ENCODE measurements at regions not wholly inside any gene's neighbourhood (a gene's known extent, or its start where the extent isn't known, plus 50 kb on each side); places are given as distances from the start of the nearest gene placed in this dataset.

- H3K27ac Mint-ChIP-seq = no peak overlapping the region
- peaks cover 47% of the 10 kb centered on the region for H3K36me3 Mint-ChIP-seq (ENCODE audit: low read depth)
- Histone ChIP-seq H4K20me1 (replicated peaks; ENCODE audit: insufficient read depth) (no peaks in the 10 kb centered on the region), H3K36me3 (ENCODE audit: insufficient read depth) (no peaks in the 10 kb centered on the region), H3K4me3 (no peak overlapping the region), H3K4me2 (no peak overlapping the region), H3K9me2 (ENCODE audit: insufficient read depth) (no peaks in the 10 kb centered on the region), H2AFZ (no peak overlapping the region), H3K27me3 (ENCODE audit: insufficient read depth) (no peaks in the 10 kb centered on the region), H3K4me1 (ENCODE audit: insufficient read depth) (no peaks in the 10 kb centered on the region), H3K27ac (ENCODE audit: low read depth) (no peak overlapping the region), H3F3A (replicated peaks; ENCODE audit: low read depth) (no peaks in the 10 kb centered on the region), H3K79me2 (replicated peaks; ENCODE audit: insufficient read depth) (no peaks in the 10 kb centered on the region)
- peaks cover 98% of the 10 kb centered on the region for H3K9me3 Mint-ChIP-seq
- H3K4me3 Mint-ChIP-seq = no peak overlapping the region
- TF ChIP-seq ETS1 (IDR thresholded peaks at IDR 0.05) (no peak), REST (IDR thresholded peaks at IDR 0.05; ENCODE audit: unreplicated experiment) (no peak), CTCF (conservative IDR thresholded peaks at IDR 0.05; ENCODE audit: low read depth in 2 of 2) (no peak), POLR2AphosphoS5 (IDR thresholded peaks at IDR 0.05; ENCODE audit: low read depth) (no peak), EZH2phosphoT487 (IDR thresholded peaks at IDR 0.05; ENCODE audit: unreplicated experiment) (no peak)
- H3K4me1 Mint-ChIP-seq = no peaks in the 10 kb centered on the region
- H3K27me3 Mint-ChIP-seq (ENCODE audit: insufficient read depth, low read depth, poor library complexity) = peaks cover 2% of the 10 kb centered on the region
- DNase-seq (ENCODE audit: low spot score) (no peak), ATAC-seq (no peak)
Observed at GRCh38 chr12:127308148-127308547, 958.8 kb upstream of the TMEM132C start.

- Histone ChIP-seq H3K27me3 (ENCODE audit: insufficient read depth) (no peaks in the 10 kb centered on the region), H3K4me2 (no peak overlapping the region), H3K27ac (ENCODE audit: low read depth) (no peak overlapping the region), H3F3A (replicated peaks; ENCODE audit: low read depth) (no peaks in the 10 kb centered on the region), H3K36me3 (ENCODE audit: insufficient read depth) (no peaks in the 10 kb centered on the region), H3K4me3 (no peak overlapping the region), H3K4me1 (ENCODE audit: insufficient read depth) (no peaks in the 10 kb centered on the region), H4K20me1 (replicated peaks; ENCODE audit: insufficient read depth) (no peaks in the 10 kb centered on the region), H3K9me2 (ENCODE audit: insufficient read depth) (no peaks in the 10 kb centered on the region), H2AFZ (no peak overlapping the region), H3K79me2 (replicated peaks; ENCODE audit: insufficient read depth) (no peaks in the 10 kb centered on the region)
- H3K4me1 Mint-ChIP-seq = no peaks in the 10 kb centered on the region
- H3K4me3 Mint-ChIP-seq = no peak overlapping the region
- ATAC-seq = no peak
- H3K27me3 Mint-ChIP-seq (ENCODE audit: insufficient read depth, low read depth, poor library complexity) = no peaks in the 10 kb centered on the region
- peaks cover 47% of the 10 kb centered on the region for H3K36me3 Mint-ChIP-seq (ENCODE audit: low read depth)
- no peak for DNase-seq (ENCODE audit: low spot score)
- no peak overlapping the region for H3K27ac Mint-ChIP-seq
- H3K9me3 Mint-ChIP-seq = peaks cover 94% of the 10 kb centered on the region
- no peak for TF ChIP-seq CREB1 (CRISPR knock-in tag; IDR thresholded peaks at IDR 0.05; ENCODE audit: low read depth)
- no peak for TF ChIP-seq REST (IDR thresholded peaks at IDR 0.05; ENCODE audit: unreplicated experiment)
- TF ChIP-seq ZNF114 (CRISPR knock-in tag; IDR thresholded peaks at IDR 0.05) = no peak
- TF ChIP-seq STAT1 (IDR thresholded peaks at IDR 0.05; ENCODE audit: unreplicated experiment) = no peak
- no peak for TF ChIP-seq JUNB (IDR thresholded peaks at IDR 0.05; ENCODE audit: unreplicated experiment)
Observed at GRCh38 chr12:127310548-127310947, 956.4 kb upstream of the TMEM132C start.
